ENCODE measurements at regions not wholly inside any gene's neighbourhood (a gene's known extent, or its start where the extent isn't known, plus 50 kb on each side); places are given as distances from the start of the nearest gene placed in this dataset.

DNA sequence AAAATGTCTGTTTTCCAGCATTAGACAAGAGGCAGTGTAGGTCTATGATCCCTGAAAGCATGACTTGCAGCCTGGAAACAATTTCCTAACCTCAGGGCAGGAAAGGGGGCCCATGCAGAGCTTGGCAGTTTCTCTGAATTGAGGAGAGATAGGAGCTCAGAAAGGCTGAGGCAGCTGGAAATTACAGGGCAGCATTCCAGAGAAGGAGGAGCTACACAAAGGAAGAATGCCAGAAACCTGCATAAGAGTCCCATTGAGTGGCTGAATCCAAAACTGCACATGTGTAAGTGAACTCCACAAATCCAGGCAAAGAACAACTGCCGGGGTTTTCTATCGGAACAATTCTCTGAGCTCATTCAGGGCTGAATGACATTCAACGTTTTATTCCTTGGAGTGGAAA, 346.8 kb downstream of the PIK3R1 start:
- Histone ChIP-seq H3K9me3 (ENCODE audit: low read length) (no peaks in the 10 kb centered on the region), H3K27ac (ENCODE audit: low read depth, low read length) (no peak overlapping the region), H3K9ac (ENCODE audit: low read length) (no peak overlapping the region)

DNA sequence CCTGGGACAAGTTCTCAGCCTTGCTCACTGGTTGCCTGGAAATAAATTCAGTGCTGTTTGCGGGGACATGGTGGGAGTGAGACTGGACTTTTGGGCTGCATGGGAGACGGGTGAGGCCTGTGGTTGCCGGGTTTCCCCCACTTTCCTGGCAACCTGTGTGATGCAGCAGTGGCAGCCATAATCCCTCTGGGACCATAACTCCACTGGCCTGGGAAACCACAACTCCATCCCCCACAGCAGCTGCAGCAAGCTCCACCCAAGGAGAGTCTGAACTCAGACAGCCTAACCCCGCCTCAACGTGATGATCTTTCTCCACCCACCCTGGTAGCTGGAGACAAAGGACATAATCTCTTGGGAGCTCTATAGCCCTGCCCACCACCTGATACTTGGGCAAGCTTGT, 349.9 kb downstream of the PIK3R1 start:
- H3K4me1 ChIP-seq (ENCODE audit: insufficient read depth, low read length), result no peaks in the 10 kb centered on the region
- H3K4me3 ChIP-seq (ENCODE audit: low read depth in 1 of 2, low read length in 2 of 2), result no peak overlapping the region
- no peaks in the 10 kb centered on the region for H3K9me3 ChIP-seq (ENCODE audit: low read length)
- no peak overlapping the region for H3K9ac ChIP-seq (ENCODE audit: low read length)
- no peak overlapping the region for H3K27ac ChIP-seq (ENCODE audit: low read depth, low read length)
- no peaks in the 10 kb centered on the region for H3K27me3 ChIP-seq (ENCODE audit: control insufficient read depth in 1 of 2, insufficient read depth in 2 of 2, low read length in 2 of 2)
- no peaks in the 10 kb centered on the region for H3K36me3 ChIP-seq (ENCODE audit: insufficient read depth, low read length)

More for the DNA sequence above, 346.8 kb downstream of the PIK3R1 start:
- Histone ChIP-seq H3K27me3 (ENCODE audit: control insufficient read depth in 1 of 2, insufficient read depth in 2 of 2, low read length in 2 of 2) (no peaks in the 10 kb centered on the region), H3K36me3 (ENCODE audit: insufficient read depth, low read length) (no peaks in the 10 kb centered on the region), H3K4me1 (ENCODE audit: insufficient read depth, low read length) (no peaks in the 10 kb centered on the region), H3K4me3 (ENCODE audit: low read depth in 1 of 2, low read length in 2 of 2) (no peak overlapping the region)

- H3K9ac ChIP-seq (ENCODE audit: low read length), result no peak overlapping the region
- no peaks in the 10 kb centered on the region for H3K27me3 ChIP-seq (ENCODE audit: control insufficient read depth in 1 of 2, insufficient read depth in 2 of 2, low read length in 2 of 2)
- no peaks in the 10 kb centered on the region for H3K4me1 ChIP-seq (ENCODE audit: insufficient read depth, low read length)
- no peak overlapping the region for H3K27ac ChIP-seq (ENCODE audit: low read depth, low read length)
- H3K4me3 ChIP-seq (ENCODE audit: low read depth in 1 of 2, low read length in 2 of 2), result no peak overlapping the region
- no peaks in the 10 kb centered on the region for H3K9me3 ChIP-seq (ENCODE audit: low read length)
- H3K36me3 ChIP-seq (ENCODE audit: insufficient read depth, low read length), result no peaks in the 10 kb centered on the region
These were observed 361.2 kb downstream of the PIK3R1 start for GRCh38 chr5:68576805-68577204.

DNA sequence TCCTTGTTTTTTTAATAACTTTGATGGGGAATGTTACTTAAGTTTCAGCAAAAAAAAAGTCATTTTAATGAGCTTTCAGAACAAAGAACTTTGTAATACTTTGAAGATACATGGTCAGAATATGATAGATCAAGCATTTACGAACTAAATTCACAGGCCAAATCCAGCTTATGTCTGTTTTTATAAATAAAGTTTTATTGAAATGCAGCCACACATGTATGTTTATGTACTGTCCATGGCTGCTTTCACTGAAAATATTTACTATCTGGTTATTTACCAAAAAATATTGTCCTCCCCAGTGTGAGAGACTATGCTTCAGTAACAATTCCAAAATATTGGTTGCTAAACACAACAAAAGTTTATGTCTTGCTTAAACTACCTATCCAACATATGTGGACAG, 366.7 kb downstream of the PIK3R1 start:
- no peaks in the 10 kb centered on the region for H3K9me3 ChIP-seq (ENCODE audit: low read length)
- no peaks in the 10 kb centered on the region for H3K4me1 ChIP-seq (ENCODE audit: insufficient read depth, low read length)
- no peak overlapping the region for H3K9ac ChIP-seq (ENCODE audit: low read length)
- no peak overlapping the region for H3K27ac ChIP-seq (ENCODE audit: low read depth, low read length)
- H3K4me3 ChIP-seq (ENCODE audit: low read depth in 1 of 2, low read length in 2 of 2), result no peak overlapping the region
- no peaks in the 10 kb centered on the region for H3K27me3 ChIP-seq (ENCODE audit: control insufficient read depth in 1 of 2, insufficient read depth in 2 of 2, low read length in 2 of 2)
- H3K36me3 ChIP-seq (ENCODE audit: insufficient read depth, low read length), result no peaks in the 10 kb centered on the region

- H3K4me1 ChIP-seq (ENCODE audit: insufficient read depth, low read length), result no peaks in the 10 kb centered on the region
- H3K27ac ChIP-seq (ENCODE audit: low read depth, low read length), result no peak overlapping the region
- H3K9me3 ChIP-seq (ENCODE audit: low read length), result no peaks in the 10 kb centered on the region
- no peaks in the 10 kb centered on the region for H3K27me3 ChIP-seq (ENCODE audit: control insufficient read depth in 1 of 2, insufficient read depth in 2 of 2, low read length in 2 of 2)
- H3K9ac ChIP-seq (ENCODE audit: low read length), result no peak overlapping the region
- no peaks in the 10 kb centered on the region for H3K36me3 ChIP-seq (ENCODE audit: insufficient read depth, low read length)
- no peak overlapping the region for H3K4me3 ChIP-seq (ENCODE audit: low read depth in 1 of 2, low read length in 2 of 2)
These were observed 371.6 kb downstream of the PIK3R1 start for GRCh38 chr5:68587171-68587570.

GRCh38 chr5:68591850-68592249, 376.3 kb downstream of the PIK3R1 start:
- H3K4me1 ChIP-seq (ENCODE audit: insufficient read depth, low read length), result no peaks in the 10 kb centered on the region
- H3K36me3 ChIP-seq (ENCODE audit: insufficient read depth, low read length), result no peaks in the 10 kb centered on the region
- H3K9ac ChIP-seq (ENCODE audit: low read length), result no peak overlapping the region
- no peak overlapping the region for H3K4me3 ChIP-seq (ENCODE audit: low read depth in 1 of 2, low read length in 2 of 2)
- H3K27me3 ChIP-seq (ENCODE audit: control insufficient read depth in 1 of 2, insufficient read depth in 2 of 2, low read length in 2 of 2), result no peaks in the 10 kb centered on the region
- no peaks in the 10 kb centered on the region for H3K9me3 ChIP-seq (ENCODE audit: low read length)
- no peak overlapping the region for H3K27ac ChIP-seq (ENCODE audit: low read depth, low read length)

DNA sequence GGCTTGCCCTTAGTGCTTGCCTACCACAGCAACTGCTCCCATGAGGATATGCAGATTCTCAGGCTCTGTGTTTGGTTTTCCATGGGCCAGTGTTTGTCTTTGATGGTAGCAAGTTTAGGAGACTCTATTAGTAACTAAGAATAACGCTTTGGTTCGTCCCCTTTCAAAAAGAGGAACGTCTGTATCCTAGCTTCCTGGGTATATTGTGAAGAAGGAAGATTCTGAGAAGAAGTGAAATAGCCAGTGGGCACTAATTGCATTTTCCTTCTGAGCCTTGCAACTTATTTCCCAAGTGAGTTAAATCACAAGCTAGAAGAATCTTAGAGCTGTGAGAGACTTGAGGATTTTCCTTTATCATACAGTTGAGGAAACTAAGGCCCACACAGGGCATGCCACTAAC, 376.8 kb downstream of the PIK3R1 start:
- H3K4me1 ChIP-seq (ENCODE audit: insufficient read depth, low read length), result no peaks in the 10 kb centered on the region
- H3K27me3 ChIP-seq (ENCODE audit: control insufficient read depth in 1 of 2, insufficient read depth in 2 of 2, low read length in 2 of 2), result no peaks in the 10 kb centered on the region
- no peaks in the 10 kb centered on the region for H3K9me3 ChIP-seq (ENCODE audit: low read length)
- no peaks in the 10 kb centered on the region for H3K36me3 ChIP-seq (ENCODE audit: insufficient read depth, low read length)
- no peak overlapping the region for H3K27ac ChIP-seq (ENCODE audit: low read depth, low read length)
- no peak overlapping the region for H3K4me3 ChIP-seq (ENCODE audit: low read depth in 1 of 2, low read length in 2 of 2)
- H3K9ac ChIP-seq (ENCODE audit: low read length), result no peak overlapping the region

GRCh38 chr5:68593211-68593671, 377.7 kb downstream of the PIK3R1 start:
- H3K27ac ChIP-seq (ENCODE audit: low read depth, low read length), result no peak overlapping the region
- H3K4me1 ChIP-seq (ENCODE audit: insufficient read depth, low read length), result no peaks in the 10 kb centered on the region
- no peaks in the 10 kb centered on the region for H3K9me3 ChIP-seq (ENCODE audit: low read length)
- H3K27me3 ChIP-seq (ENCODE audit: control insufficient read depth in 1 of 2, insufficient read depth in 2 of 2, low read length in 2 of 2), result no peaks in the 10 kb centered on the region
- H3K4me3 ChIP-seq (ENCODE audit: low read depth in 1 of 2, low read length in 2 of 2), result no peak overlapping the region
- no peak overlapping the region for H3K9ac ChIP-seq (ENCODE audit: low read length)
- H3K36me3 ChIP-seq (ENCODE audit: insufficient read depth, low read length), result no peaks in the 10 kb centered on the region

GRCh38 chr5:68612972-68613371, 397.4 kb downstream of the PIK3R1 start:
- H3K36me3 ChIP-seq (ENCODE audit: insufficient read depth, low read length), result no peaks in the 10 kb centered on the region
- H3K27ac ChIP-seq (ENCODE audit: low read depth, low read length), result no peak overlapping the region
- H3K27me3 ChIP-seq (ENCODE audit: control insufficient read depth in 1 of 2, insufficient read depth in 2 of 2, low read length in 2 of 2), result no peaks in the 10 kb centered on the region
- H3K9ac ChIP-seq (ENCODE audit: low read length), result no peak overlapping the region
- H3K4me3 ChIP-seq (ENCODE audit: low read depth in 1 of 2, low read length in 2 of 2), result no peak overlapping the region
- H3K9me3 ChIP-seq (ENCODE audit: low read length), result no peaks in the 10 kb centered on the region
- H3K4me1 ChIP-seq (ENCODE audit: insufficient read depth, low read length), result no peaks in the 10 kb centered on the region

GRCh38 chr5:68618501-68618900, 402.9 kb downstream of the PIK3R1 start:
- no peaks in the 10 kb centered on the region for H3K4me1 ChIP-seq (ENCODE audit: insufficient read depth, low read length)
- H3K9me3 ChIP-seq (ENCODE audit: low read length), result no peaks in the 10 kb centered on the region
- H3K4me3 ChIP-seq (ENCODE audit: low read depth in 1 of 2, low read length in 2 of 2), result no peak overlapping the region
- H3K27me3 ChIP-seq (ENCODE audit: control insufficient read depth in 1 of 2, insufficient read depth in 2 of 2, low read length in 2 of 2), result no peaks in the 10 kb centered on the region
- no peak overlapping the region for H3K9ac ChIP-seq (ENCODE audit: low read length)
- no peaks in the 10 kb centered on the region for H3K36me3 ChIP-seq (ENCODE audit: insufficient read depth, low read length)
- H3K27ac ChIP-seq (ENCODE audit: low read depth, low read length), result no peak overlapping the region

DNA sequence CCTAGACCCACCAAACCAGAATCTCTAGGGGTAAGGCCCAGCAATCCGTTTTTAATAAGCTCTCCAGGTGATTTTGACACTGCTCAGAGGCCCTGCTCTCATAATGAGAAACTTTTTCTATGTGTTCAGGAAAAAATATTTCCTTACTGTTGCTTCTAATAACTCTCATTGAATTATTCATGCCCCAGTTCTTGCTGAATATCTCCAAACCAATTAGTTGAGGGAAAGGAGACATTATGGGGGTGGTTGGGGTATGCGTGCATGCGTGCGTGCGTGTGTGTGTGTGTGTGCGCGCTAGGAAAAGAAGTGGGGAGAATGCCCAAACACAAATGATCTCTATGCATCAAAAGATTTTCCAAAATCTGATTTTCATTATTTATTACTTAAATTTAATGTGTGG, 411.4 kb downstream of the PIK3R1 start:
- no peaks in the 10 kb centered on the region for H3K9me3 ChIP-seq (ENCODE audit: low read length)
- H3K4me3 ChIP-seq (ENCODE audit: low read depth in 1 of 2, low read length in 2 of 2), result no peak overlapping the region
- H3K9ac ChIP-seq (ENCODE audit: low read length), result no peak overlapping the region
- H3K27me3 ChIP-seq (ENCODE audit: control insufficient read depth in 1 of 2, insufficient read depth in 2 of 2, low read length in 2 of 2), result no peaks in the 10 kb centered on the region
- H3K36me3 ChIP-seq (ENCODE audit: insufficient read depth, low read length), result no peaks in the 10 kb centered on the region
- no peaks in the 10 kb centered on the region for H3K4me1 ChIP-seq (ENCODE audit: insufficient read depth, low read length)
- no peak overlapping the region for H3K27ac ChIP-seq (ENCODE audit: low read depth, low read length)

GRCh38 chr5:68628082-68628814, 412.7 kb downstream of the PIK3R1 start:
- H3K9me3 ChIP-seq (ENCODE audit: low read length), result no peaks in the 10 kb centered on the region
- no peaks in the 10 kb centered on the region for H3K36me3 ChIP-seq (ENCODE audit: insufficient read depth, low read length)
- no peak overlapping the region for H3K27ac ChIP-seq (ENCODE audit: low read depth, low read length)
- H3K4me3 ChIP-seq (ENCODE audit: low read depth in 1 of 2, low read length in 2 of 2), result no peak overlapping the region
- no peak overlapping the region for H3K9ac ChIP-seq (ENCODE audit: low read length)
- H3K4me1 ChIP-seq (ENCODE audit: insufficient read depth, low read length), result no peaks in the 10 kb centered on the region
- H3K27me3 ChIP-seq (ENCODE audit: control insufficient read depth in 1 of 2, insufficient read depth in 2 of 2, low read length in 2 of 2), result no peaks in the 10 kb centered on the region
